K562 (cell line): ENCODE measurements at regions not wholly inside any gene's neighbourhood (a gene's known extent, or its start where the extent isn't known, plus 50 kb on each side); places are given as distances from the start of the nearest gene placed in this dataset.
"Not testable (repeated sequence)": the region's sequence is repeated elsewhere in the genome, so short reads cannot be mapped to it uniquely, and the experiment has no call there.

Experiments used
- ATAC-seq: fragments of 200-7000 bp; cut with Tn5 transposase; 3 replicates; pipeline ENCODE4 v1.9.1; 2020; ENCODE audit warnings: moderate library complexity
- BruUV-seq: library from RNA; stranded (reverse); fragments of 400-500 nt; replicated peaks from 2 replicates; lab custom pipeline; 2021; lab: Mats Ljungman, UMichigan
- CTCF ChIA-PET: fragments of 300-600 bp; formaldehyde crosslinking; extraction: SDS; loops from one replicate; lab custom pipeline; 2021; ENCODE audit warnings: low intra/inter-chr PET ratio; lab: Yijun Ruan, JAX
- POLR2A ChIA-PET: fragments of 300-600, 350-650 bp; sonication (Branson Sonifier 250); formaldehyde crosslinking; extraction: SDS; loops from one replicate; lab custom pipeline; 2021; ENCODE audit warnings: antibody characterized with exemption, inconsistent platforms; lab: Yijun Ruan, JAX
- DNase-seq, 4 experiments: peaks; one replicate each; pipeline versions ENCODE4 v3.0.0 to v3.0.0-alpha.2; 2011 to 2018; ENCODE audit warnings: low spot score in 3 of 4, mixed read lengths in 3 of 4; ENCODE audit errors: extremely low read depth in 1 of 4
- FAIRE-seq: peaks from 2 replicates; lab custom pipeline; 2011; peaks lifted over from hg19 to GRCh38; lab: Jason Lieb, UNC
- H2AFZ ChIP-seq: 2 replicates; pipeline ENCODE4 v1.6.0; 2011; ENCODE audit warnings: low read depth, low read length, control low read depth, inconsistent platforms
- H3K27ac ChIP-seq: fragments of 200-600 bp; 3 replicates; pipeline ENCODE4 v1.8.0; 2011; ENCODE audit warnings: low read depth, mild to moderate bottlenecking, control low read depth, inconsistent platforms, low read length, moderate library complexity, mixed read lengths; ENCODE audit errors: extremely low read depth
- H3K27me3 ChIP-seq, 2 experiments: fragments of 300-600 bp in 1 of 2; 2 replicates in 1 of 2; 3 replicates in 1 of 2; pipeline versions ENCODE4 v1.6.0 to v1.8.0; 2011; ENCODE audit warnings: inconsistent platforms in 2 of 2, low read length in 2 of 2, mild to moderate bottlenecking in 1 of 2, mixed read lengths in 1 of 2, moderate library complexity in 1 of 2; ENCODE audit not compliant: control insufficient read depth in 2 of 2, insufficient read depth in 2 of 2
- H3K36me3 ChIP-seq: fragments of 300-600 bp; 3 replicates; pipeline ENCODE4 v1.8.0; 2011; ENCODE audit warnings: mild to moderate bottlenecking, low read length, inconsistent platforms; ENCODE audit not compliant: control insufficient read depth, insufficient read depth
- H3K4me1 ChIP-seq, 2 experiments: fragments of 200-600 bp in 1 of 2; replicated peaks in 1 of 2; 2 replicates in 1 of 2; 3 replicates in 1 of 2; pipeline versions ENCODE4 v1.5.1 to v1.8.0; 2011; ENCODE audit warnings: inconsistent platforms in 2 of 2, low read length in 2 of 2, mild to moderate bottlenecking in 1 of 2, mixed read lengths in 1 of 2, moderate library complexity in 1 of 2; ENCODE audit not compliant: control insufficient read depth in 2 of 2, insufficient read depth in 2 of 2
- H3K4me2 ChIP-seq: 2 replicates; pipeline ENCODE4 v1.6.1; 2011; ENCODE audit warnings: low read length, control low read depth, inconsistent platforms, mixed read lengths; ENCODE audit not compliant: insufficient read depth
- H3K4me3 ChIP-seq: fragments of 200-600 bp; sonication (generic), shearing (Covaris generic); 2 replicates; pipeline ENCODE4 v1.5.1; 2016; ENCODE audit warnings: control low read depth, inconsistent platforms
- H3K79me2 ChIP-seq: fragments of 200-600 bp; 3 replicates; pipeline ENCODE4 v1.8.0; 2011; ENCODE audit warnings: low read length, inconsistent platforms; ENCODE audit not compliant: control insufficient read depth, insufficient read depth
- H3K9ac ChIP-seq, 2 experiments: 2 replicates each; pipeline versions ENCODE4 v1.6.0 to v1.6.1; 2011; ENCODE audit warnings: low read depth in 2 of 2, low read length in 2 of 2, control low read depth in 1 of 2, inconsistent platforms in 1 of 2, mild to moderate bottlenecking in 1 of 2, mixed read lengths in 1 of 2; ENCODE audit not compliant: insufficient read depth in 1 of 2
- H3K9me1 ChIP-seq: one replicate; pipeline ENCODE4 v1.6.0; 2011; ENCODE audit warnings: inconsistent platforms, mild to moderate bottlenecking, low read length, moderate library complexity; ENCODE audit not compliant: control insufficient read depth, insufficient read depth
- H3K9me3 ChIP-seq: replicated peaks from 2 replicates; pipeline ENCODE4 v1.5.1; 2011; ENCODE audit warnings: low read depth, low read length, inconsistent platforms; ENCODE audit not compliant: control insufficient read depth, insufficient read depth
- H4K20me1 ChIP-seq: replicated peaks from 2 replicates; pipeline ENCODE4 v1.6.1; 2011; ENCODE audit warnings: low read length, inconsistent platforms, mixed read lengths; ENCODE audit not compliant: control insufficient read depth, insufficient read depth
- FOXM1 ChIP-seq, 2 experiments: fragments of 450-650 bp in 1 of 2; sonication (generic) in 1 of 2; formaldehyde crosslinking in 1 of 2; IDR thresholded peaks; 2 replicates each; pipeline versions ENCODE4 v1.6.1 to v1.9.0; 2017 to 2022; ENCODE audit warnings: low read depth in 2 of 2, mild to moderate bottlenecking in 2 of 2, missing genetic modification reagents in 1 of 2, moderate library complexity in 1 of 2
- ZEB2 ChIP-seq: fragments of 450-650 bp; IDR thresholded peaks from 2 replicates; pipeline ENCODE4 v1.6.1; 2016
- ZNF165 ChIP-seq: fragments of 250-450 bp; sonication (Bioruptor Pico); IDR thresholded peaks from 2 replicates; pipeline ENCODE4 v1.4.0; 2020; ENCODE audit warnings: borderline replicate concordance
- ZNF696 ChIP-seq: fragments of 250-450 bp; sonication (Bioruptor Pico); conservative IDR thresholded peaks from 2 replicates; pipeline ENCODE4 v1.4.0; 2020; ENCODE audit warnings: mild to moderate bottlenecking, moderate library complexity
- WGBS: fragments of 100-300 bp; shearing (Covaris generic); methylation state at CpG from one replicate; pipeline ENCODE4 v1.1.6; 2016; ENCODE audit warnings: low coverage, mixed read lengths; ENCODE audit not compliant: insufficient coverage; ENCODE audit errors: missing lambda C conversion rate; 5-methylcytosine and 5-hydroxymethylcytosine counted together
- in situ Hi-C: fragments of 300-500 bp; cut with MboI; formaldehyde crosslinking; loops from 4 replicates; pipeline ENCODE4 v1.15.0; 2018; ENCODE audit warnings: inconsistent platforms, mixed read lengths
- intact Hi-C: fragments of 100-400 bp; cut with micrococcal nuclease; formaldehyde crosslinking; loops from 2 replicates; pipeline ENCODE4 v1.14.2; 2022
- TF ChIP-seq, protein P1 (sequence below): fragments of 250-450 bp; sonication (Bioruptor Pico); IDR thresholded peaks from 2 replicates; pipeline ENCODE4 v1.9.0; 2021; ENCODE audit warnings: mild to moderate bottlenecking, inconsistent platforms
- TF ChIP-seq, protein P2 (sequence below): sonication (generic); formaldehyde crosslinking; IDR thresholded peaks from 2 replicates; pipeline ENCODE4 v1.9.0; 2022; ENCODE audit warnings: mild to moderate bottlenecking, missing genetic modification reagents
- TF ChIP-seq, protein P3 (sequence below): IDR thresholded peaks from 2 replicates; pipeline ENCODE4 v1.6.1; 2011; ENCODE audit warnings: borderline replicate concordance, low read depth, mild to moderate bottlenecking, moderate library complexity, low read length; ENCODE audit not compliant: insufficient read depth, poor library complexity, severe bottlenecking
- TF ChIP-seq, protein P4 (sequence below): sonication (generic); formaldehyde crosslinking; IDR thresholded peaks from 2 replicates; pipeline ENCODE4 v1.8.0; 2022; ENCODE audit warnings: mild to moderate bottlenecking, missing genetic modification reagents

DNA sequence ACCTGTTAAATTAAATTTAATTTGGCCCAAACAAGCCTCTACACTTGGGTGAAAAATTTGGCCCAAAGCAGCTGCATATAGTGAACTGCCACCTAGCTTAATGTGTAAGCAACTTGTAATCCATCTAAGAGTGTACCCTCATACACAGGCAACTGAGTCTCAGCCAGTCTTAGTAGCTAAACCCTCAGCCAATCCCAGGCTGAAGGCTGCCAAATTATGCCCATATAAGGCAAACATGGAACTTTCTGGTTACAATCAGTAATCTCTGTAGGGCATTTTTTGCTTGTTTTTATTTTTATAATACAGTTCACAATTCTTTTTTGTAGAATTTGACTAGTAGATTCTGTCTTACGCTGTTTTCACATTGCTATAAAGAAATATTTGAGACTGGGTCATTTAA lies 958.7 kb downstream of the FSCB start:
- H3K4me3 ChIP-seq, result no peak overlapping the region
- ChIA-PET CTCF (no interaction called here), POLR2A (no interaction called here)
- no peak overlapping the region for H3K9ac ChIP-seq
- ATAC-seq (no peak), FAIRE-seq (no peak), DNase-seq (no peak)
- in situ Hi-C loops (no loop called here), intact Hi-C loops (no loop called here)
- BruUV-seq, result no TSS peak
- 0% methylated on average over 1 of the region's 1 CpG for WGBS
- TF ChIP-seq, protein P1, sequence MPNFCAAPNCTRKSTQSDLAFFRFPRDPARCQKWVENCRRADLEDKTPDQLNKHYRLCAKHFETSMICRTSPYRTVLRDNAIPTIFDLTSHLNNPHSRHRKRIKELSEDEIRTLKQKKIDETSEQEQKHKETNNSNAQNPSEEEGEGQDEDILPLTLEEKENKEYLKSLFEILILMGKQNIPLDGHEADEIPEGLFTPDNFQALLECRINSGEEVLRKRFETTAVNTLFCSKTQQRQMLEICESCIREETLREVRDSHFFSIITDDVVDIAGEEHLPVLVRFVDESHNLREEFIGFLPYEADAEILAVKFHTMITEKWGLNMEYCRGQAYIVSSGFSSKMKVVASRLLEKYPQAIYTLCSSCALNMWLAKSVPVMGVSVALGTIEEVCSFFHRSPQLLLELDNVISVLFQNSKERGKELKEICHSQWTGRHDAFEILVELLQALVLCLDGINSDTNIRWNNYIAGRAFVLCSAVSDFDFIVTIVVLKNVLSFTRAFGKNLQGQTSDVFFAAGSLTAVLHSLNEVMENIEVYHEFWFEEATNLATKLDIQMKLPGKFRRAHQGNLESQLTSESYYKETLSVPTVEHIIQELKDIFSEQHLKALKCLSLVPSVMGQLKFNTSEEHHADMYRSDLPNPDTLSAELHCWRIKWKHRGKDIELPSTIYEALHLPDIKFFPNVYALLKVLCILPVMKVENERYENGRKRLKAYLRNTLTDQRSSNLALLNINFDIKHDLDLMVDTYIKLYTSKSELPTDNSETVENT (CRISPR knock-in tag), result no peak
- TF ChIP-seq ZNF696 (CRISPR knock-in tag) (no peak), ZEB2 (no peak), FOXM1 (IDR thresholded peaks at IDR 0.05; ENCODE audit: low read depth) (no peak), FOXM1 (CRISPR knock-in tag; IDR thresholded peaks at IDR 0.05; ENCODE audit: low read depth) (no peak), ZNF165 (CRISPR knock-in tag) (no peak)
- TF ChIP-seq, protein P2, sequence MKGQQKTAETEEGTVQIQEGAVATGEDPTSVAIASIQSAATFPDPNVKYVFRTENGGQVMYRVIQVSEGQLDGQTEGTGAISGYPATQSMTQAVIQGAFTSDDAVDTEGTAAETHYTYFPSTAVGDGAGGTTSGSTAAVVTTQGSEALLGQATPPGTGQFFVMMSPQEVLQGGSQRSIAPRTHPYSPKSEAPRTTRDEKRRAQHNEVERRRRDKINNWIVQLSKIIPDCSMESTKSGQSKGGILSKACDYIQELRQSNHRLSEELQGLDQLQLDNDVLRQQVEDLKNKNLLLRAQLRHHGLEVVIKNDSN (CRISPR knock-in tag), result no peak
- TF ChIP-seq, protein P3, sequence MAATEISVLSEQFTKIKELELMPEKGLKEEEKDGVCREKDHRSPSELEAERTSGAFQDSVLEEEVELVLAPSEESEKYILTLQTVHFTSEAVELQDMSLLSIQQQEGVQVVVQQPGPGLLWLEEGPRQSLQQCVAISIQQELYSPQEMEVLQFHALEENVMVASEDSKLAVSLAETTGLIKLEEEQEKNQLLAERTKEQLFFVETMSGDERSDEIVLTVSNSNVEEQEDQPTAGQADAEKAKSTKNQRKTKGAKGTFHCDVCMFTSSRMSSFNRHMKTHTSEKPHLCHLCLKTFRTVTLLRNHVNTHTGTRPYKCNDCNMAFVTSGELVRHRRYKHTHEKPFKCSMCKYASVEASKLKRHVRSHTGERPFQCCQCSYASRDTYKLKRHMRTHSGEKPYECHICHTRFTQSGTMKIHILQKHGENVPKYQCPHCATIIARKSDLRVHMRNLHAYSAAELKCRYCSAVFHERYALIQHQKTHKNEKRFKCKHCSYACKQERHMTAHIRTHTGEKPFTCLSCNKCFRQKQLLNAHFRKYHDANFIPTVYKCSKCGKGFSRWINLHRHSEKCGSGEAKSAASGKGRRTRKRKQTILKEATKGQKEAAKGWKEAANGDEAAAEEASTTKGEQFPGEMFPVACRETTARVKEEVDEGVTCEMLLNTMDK, result no peak
- TF ChIP-seq, protein P4, sequence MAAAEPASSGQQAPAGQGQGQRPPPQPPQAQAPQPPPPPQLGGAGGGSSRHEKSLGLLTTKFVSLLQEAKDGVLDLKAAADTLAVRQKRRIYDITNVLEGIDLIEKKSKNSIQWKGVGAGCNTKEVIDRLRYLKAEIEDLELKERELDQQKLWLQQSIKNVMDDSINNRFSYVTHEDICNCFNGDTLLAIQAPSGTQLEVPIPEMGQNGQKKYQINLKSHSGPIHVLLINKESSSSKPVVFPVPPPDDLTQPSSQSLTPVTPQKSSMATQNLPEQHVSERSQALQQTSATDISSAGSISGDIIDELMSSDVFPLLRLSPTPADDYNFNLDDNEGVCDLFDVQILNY, result no peak
- H3K36me3 ChIP-seq, result no peaks in the 10 kb centered on the region
- H3K79me2 ChIP-seq, result no peaks in the 10 kb centered on the region
- no peaks in the 10 kb centered on the region for H3K9me3 ChIP-seq
- H3K4me1 ChIP-seq, result no peaks in the 10 kb centered on the region
- no peak overlapping the region for H3K27ac ChIP-seq
- no peak overlapping the region for H3K4me2 ChIP-seq
- H3K27me3 ChIP-seq, result no peaks in the 10 kb centered on the region
- H2AFZ ChIP-seq, result no peak overlapping the region
- no peaks in the 10 kb centered on the region for H3K9me1 ChIP-seq
- H4K20me1 ChIP-seq, result no peaks in the 10 kb centered on the region

DNA sequence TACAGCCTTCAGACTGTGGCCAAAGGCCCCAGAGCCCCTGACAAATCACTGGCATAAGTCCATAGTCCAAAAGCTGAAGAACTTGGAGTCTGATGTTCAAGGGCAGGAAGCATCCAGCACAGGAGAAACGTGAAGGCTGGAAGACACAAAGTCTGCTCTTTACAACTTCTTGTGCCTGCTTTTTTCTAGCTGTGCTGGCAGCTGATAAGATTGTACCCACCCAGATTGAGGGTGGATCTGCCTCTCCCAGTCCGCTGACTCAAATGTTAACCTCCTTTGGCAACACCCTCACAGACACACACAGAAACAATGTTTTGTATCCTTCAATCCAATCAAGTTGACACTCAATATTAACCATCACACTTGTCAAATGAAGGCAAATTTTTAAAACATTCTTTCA lies 959.5 kb downstream of the FSCB start:
- H3K27ac ChIP-seq, ATAC-seq, H2AFZ ChIP-seq, H3K9me3 ChIP-seq, H4K20me1 ChIP-seq, H3K36me3 ChIP-seq, DNase-seq, FAIRE-seq, H3K4me1 ChIP-seq, H3K4me3 ChIP-seq, H3K27me3 ChIP-seq, intact Hi-C loops, CTCF ChIA-PET, H3K9ac ChIP-seq, in situ Hi-C loops, POLR2A ChIA-PET, BruUV-seq, H3K9me1 ChIP-seq, H3K79me2 ChIP-seq, H3K4me2 ChIP-seq: not testable (repeated sequence)
- 0% methylated on average over 1 of the region's 2 CpGs for WGBS
